ENCODE measurements at regions not wholly inside any gene's neighbourhood (a gene's known extent, or its start where the extent isn't known, plus 50 kb on each side); places are given as distances from the start of the nearest gene placed in this dataset.

GRCh38 chr4:26060286-26060685 is 146.3 kb downstream of the SMIM20 start:
- TF ChIP-seq CTCF (IDR thresholded peaks at IDR 0.05) = no peak
- no peak for TF ChIP-seq POLR2AphosphoS5 (IDR thresholded peaks at IDR 0.05; ENCODE audit: insufficient read depth in 1 of 2, low read depth in 1 of 2)
- no peak for TF ChIP-seq POLR2A (IDR thresholded peaks at IDR 0.05)

All from vagina (tissue), 2 donors.